OCI-LY3 (cell line): ENCODE measurements at regions not wholly inside any gene's neighbourhood (a gene's known extent, or its start where the extent isn't known, plus 50 kb on each side); places are given as distances from the start of the nearest gene placed in this dataset.

Experiments
- CTCF ChIP-seq: fragments of 200-600, 300-600 bp; sonication (generic); IDR thresholded peaks from 2 replicates; pipeline ENCODE4 v1.5.1; 2014; ENCODE audit warnings: antibody characterized with exemption, low read length, low read depth
- EZH2phosphoT487 ChIP-seq: fragments of 200-600 bp; shearing (Covaris generic); IDR thresholded peaks from 2 replicates; pipeline ENCODE4 v1.6.1; 2018; ENCODE audit warnings: antibody characterized with exemption, mixed run types, low read depth

GRCh38 chr1:38585460-38585859 is 274.1 kb downstream of the RRAGC start:
- TF ChIP-seq CTCF (no peak), EZH2phosphoT487 (no peak)
